Activated CD8-positive, alpha-beta memory T cell treated with anti-CD3 and anti-CD28 coated beads for 48 hours (primary cell): ENCODE measurements at regions not wholly inside any gene's neighbourhood (a gene's known extent, or its start where the extent isn't known, plus 50 kb on each side); places are given as distances from the start of the nearest gene placed in this dataset.
"Not testable (repeated sequence)": the region's sequence is repeated elsewhere in the genome, so short reads cannot be mapped to it uniquely, and the experiment has no call there.

Experiments
- DNase-seq, 3 experiments: peaks; one replicate each; pipeline ENCODE4 v3.0.0-alpha.2; 2020; ENCODE audit warnings: low read depth in 2 of 3, low spot score in 2 of 3

GRCh38 chr16:51553910-51554309 lies 402.8 kb upstream of the SALL1 start:
- no peak for DNase-seq

GRCh38 chr16:51553314-51553713 lies 402.2 kb upstream of the SALL1 start:
- DNase-seq: no peak

GRCh38 chr16:51550800-51551347 lies 399.8 kb upstream of the SALL1 start:
- DNase-seq: no peak

- no peak for DNase-seq
Measured at GRCh38 chr16:51549836-51550235, 398.8 kb upstream of the SALL1 start.

GRCh38 chr16:51545951-51546350 lies 394.9 kb upstream of the SALL1 start:
- no peak for DNase-seq

GRCh38 chr16:51544851-51545467 lies 393.9 kb upstream of the SALL1 start:
- DNase-seq: no peak

GRCh38 chr16:51543971-51544370 lies 392.9 kb upstream of the SALL1 start:
- no peak for DNase-seq

GRCh38 chr16:51542981-51543815 lies 392.1 kb upstream of the SALL1 start:
- no peak for DNase-seq

GRCh38 chr16:51540259-51540658 lies 389.2 kb upstream of the SALL1 start:
- no peak for DNase-seq

GRCh38 chr16:51538707-51539498 lies 387.8 kb upstream of the SALL1 start:
- no peak for DNase-seq

- no peak for DNase-seq
Measured at GRCh38 chr16:51535591-51535990, 384.5 kb upstream of the SALL1 start.

- no peak for DNase-seq
Measured at GRCh38 chr16:51532551-51532950, 381.5 kb upstream of the SALL1 start.

GRCh38 chr16:51531271-51531670 lies 380.2 kb upstream of the SALL1 start:
- no peak for DNase-seq

- no peak for DNase-seq
Measured at GRCh38 chr16:51527349-51527748, 376.3 kb upstream of the SALL1 start.

- no peak for DNase-seq
Measured at GRCh38 chr16:51526621-51527020, 375.6 kb upstream of the SALL1 start.

- DNase-seq: no peak
Measured at GRCh38 chr16:51524555-51525373, 373.7 kb upstream of the SALL1 start.

- DNase-seq: no peak
Measured at GRCh38 chr16:51524070-51524469, 373.0 kb upstream of the SALL1 start.

- DNase-seq: no peak
Measured at GRCh38 chr16:51523400-51523799, 372.3 kb upstream of the SALL1 start.

GRCh38 chr16:51522902-51523301 lies 371.8 kb upstream of the SALL1 start:
- no peak for DNase-seq

GRCh38 chr16:51516960-51517359 lies 365.9 kb upstream of the SALL1 start:
- not testable (repeated sequence) for DNase-seq

GRCh38 chr16:51510416-51510815 lies 359.3 kb upstream of the SALL1 start:
- no peak for DNase-seq
